8988T (cell line): ENCODE measurements at regions not wholly inside any gene's neighbourhood (a gene's known extent, or its start where the extent isn't known, plus 50 kb on each side); places are given as distances from the start of the nearest gene placed in this dataset.
"Not testable (repeated sequence)": the region's sequence is repeated elsewhere in the genome, so short reads cannot be mapped to it uniquely, and the experiment has no call there.

Source experiments
- DNase-seq: peaks from one replicate; pipeline ENCODE4 v3.0.0; 2011

DNA sequence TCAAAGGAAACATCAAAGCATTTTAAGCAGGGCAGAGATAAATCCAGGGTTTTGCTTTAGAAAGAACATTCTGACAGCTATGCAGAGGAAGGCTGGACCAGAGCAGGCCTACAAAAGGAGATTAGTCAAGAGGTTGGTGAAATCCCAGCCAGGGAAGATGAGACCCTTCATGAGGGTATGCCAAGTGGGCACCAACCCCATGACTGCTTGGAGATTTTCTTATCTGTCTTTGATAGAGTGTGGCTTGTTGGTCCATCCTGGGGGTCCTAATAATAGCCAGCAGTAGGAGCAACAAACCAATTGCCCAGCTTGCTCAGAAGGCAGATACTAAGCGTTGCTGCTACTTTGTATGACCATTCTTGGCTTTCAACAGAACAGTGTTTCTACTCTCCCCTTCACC is 895.4 kb downstream of the EPHA4 start:
- no peak for DNase-seq

DNA sequence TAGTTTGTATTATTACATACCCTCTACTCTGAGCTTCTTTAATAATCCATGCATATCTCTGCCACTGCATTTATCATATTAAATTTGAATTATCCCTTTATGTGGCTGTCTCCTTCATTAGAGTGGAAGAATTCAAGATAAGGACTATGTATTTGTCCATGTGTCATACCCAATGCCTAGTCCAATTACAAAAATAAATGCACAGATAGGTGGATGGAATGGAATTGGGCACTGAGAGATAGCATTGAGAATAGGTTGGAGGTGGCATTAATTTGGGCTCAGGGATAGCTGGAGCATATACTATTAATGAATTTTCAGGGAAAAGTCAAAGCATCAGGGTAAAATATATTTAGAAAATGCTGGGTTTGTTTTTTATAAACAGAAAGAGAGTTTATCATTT is 893.2 kb downstream of the EPHA4 start:
- no peak for DNase-seq

DNA sequence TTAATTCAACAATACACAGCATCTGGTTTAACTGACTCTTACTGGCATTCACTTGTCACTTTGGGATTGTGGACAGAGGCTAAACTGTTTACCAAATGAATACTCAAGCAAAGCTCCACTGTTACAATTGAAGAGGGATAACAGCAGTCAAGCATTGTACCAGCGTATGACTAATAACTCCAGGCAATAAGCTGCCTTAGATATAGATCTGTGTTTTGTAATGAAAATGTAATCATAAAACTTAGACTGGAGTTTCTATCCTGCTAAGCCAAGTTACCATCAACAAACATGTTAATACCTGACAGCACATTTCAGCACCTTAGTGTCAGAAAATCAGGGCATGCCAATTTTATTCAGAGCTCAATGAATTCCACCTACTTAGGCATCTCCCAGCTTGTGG is 889.5 kb downstream of the EPHA4 start:
- DNase-seq: no peak

DNA sequence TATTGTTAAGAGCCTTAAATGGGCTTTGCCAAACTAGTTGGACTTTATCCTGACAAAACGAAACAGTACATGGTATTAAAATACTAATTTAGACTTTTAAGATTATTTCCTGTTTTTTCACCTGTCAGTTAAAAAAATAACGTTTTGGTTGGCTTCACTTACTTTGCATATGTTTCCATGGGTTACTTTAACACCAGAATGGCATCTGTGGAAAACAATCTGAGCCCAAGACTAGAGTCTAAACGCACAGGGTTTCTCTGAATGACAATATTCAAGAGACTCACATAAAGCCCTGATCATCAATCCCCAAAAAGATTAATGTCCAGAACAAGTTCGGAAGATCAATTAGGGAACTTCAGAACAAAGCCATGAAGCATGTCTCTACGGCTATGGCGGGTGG is 888.0 kb downstream of the EPHA4 start:
- no peak for DNase-seq

DNA sequence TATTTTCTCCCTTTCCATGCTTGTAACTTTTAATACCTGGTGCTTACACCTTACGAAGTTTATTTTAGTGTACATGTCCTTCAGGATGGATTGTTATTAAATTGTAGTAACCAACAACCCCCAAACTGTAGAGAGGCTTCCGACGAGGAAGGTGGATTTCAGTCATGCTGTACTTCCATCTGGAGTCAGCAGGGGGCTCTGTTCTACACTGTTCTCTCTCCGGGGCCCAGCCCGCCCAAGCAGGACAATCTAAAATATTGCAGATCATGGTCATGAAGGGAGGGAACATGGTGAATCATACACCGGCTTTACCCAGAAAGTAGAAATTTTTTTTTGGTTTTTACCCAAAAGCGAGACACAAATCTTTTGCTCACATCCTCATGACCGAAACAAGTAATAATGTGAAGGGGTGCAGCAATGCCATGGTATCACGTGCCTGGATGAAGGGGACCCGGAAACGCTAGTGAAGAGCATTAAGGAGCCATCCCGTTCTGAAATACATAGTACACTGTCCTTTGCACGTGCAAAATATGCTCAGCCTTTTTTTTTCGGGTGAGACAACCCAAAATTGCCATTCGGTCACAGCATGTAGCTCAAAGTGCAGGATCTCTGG is 884.8 kb downstream of the EPHA4 start:
- peak; percentile 14 for DNase-seq

DNA sequence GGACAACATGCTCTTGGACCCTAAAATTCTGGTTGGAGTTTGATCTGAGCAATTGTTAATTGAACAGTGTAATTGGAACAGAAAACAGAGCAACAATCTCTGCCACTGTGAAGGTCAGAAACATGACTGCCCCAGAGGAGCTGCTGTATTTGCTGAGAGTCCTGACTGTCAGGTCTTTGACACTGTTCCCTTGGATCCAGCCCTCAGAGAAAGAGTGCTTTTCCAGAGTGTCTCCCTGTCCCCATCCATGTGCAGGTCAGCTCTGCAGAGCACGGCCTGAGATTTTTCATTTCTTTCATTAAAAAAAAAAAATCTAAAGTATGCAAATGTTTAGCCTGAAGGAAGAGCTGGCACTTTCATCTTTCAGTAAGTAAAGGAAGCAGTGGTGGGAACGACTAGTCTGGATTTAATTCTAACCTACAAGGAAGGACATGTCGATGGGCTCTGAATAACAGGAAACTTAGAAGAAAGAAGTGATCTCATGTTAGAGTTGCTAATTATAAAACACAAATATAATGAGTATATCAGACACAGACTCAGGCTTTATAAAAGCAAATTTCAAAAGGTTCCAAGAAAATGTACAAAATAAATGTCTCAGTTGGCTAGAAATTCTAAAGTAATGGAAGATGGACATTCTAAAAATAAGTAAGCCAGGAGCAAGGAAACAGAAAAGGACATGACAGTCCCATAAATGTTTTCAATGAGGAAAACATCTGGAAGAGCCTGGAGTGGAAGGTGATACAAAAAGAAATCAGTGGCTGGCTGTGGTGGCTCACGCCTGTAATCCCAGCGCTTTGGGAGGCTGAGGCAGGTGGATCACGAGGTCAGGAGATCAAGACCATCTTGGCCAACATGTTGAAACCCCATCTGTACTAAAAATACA is 876.5 kb downstream of the EPHA4 start:
- DNase-seq: no peak

DNA sequence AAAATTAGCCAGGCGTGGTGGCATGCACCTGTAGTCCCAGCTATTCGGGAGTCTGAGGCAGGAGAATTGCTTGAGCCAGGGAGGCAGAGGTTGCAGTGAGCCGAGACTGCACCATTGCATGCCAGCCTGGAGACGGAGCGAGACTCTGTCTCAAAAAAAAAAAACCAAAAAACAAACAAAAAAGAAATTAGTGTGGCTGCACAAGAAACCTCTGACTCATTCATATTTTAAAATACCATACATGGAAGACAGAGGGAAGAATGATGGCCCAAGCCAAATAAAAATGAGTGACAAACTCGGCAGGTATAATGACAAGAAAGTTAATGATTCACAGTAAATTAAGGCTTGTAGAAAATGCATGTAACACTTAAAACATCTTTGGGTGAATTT is 875.8 kb downstream of the EPHA4 start:
- no peak for DNase-seq

DNA sequence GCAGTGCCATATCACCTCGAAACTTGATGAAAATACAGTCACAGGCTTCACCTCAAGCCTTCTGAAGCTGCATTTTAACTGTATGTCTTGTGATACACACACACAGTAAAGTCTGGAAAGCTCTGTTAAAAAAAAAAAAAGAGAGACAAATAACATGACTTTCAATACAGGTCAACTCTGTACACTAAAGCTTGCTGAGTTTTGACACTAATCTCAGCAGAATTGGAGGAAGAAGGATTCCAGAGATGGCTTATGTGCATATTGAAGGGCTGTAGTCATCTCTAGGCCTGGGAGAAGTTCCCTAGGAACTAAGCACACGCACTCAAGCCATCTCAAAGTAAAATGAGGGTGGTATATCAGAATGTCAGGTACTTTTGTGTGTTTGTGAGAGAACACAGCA is 875.1 kb downstream of the EPHA4 start:
- no peak for DNase-seq

DNA sequence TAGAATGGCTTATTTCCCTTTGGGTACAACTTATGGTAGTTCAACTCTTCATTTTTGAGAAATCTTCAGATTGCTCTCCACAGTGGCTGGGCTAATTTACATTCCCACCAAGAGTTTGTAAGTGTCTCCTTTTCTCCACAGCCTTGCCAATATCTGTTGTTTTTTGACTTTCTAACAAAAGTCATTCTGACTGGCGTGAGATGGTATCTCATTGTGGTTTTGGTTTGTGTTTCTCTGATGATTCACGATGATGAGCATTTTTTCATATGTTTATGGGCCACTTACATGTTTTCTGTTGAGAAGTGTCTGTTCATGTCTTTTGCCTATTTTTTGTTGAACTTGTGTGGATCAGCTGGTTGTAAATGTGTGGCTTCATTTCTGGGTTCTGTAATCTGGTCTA is 871.0 kb downstream of the EPHA4 start:
- DNase-seq: no peak

DNA sequence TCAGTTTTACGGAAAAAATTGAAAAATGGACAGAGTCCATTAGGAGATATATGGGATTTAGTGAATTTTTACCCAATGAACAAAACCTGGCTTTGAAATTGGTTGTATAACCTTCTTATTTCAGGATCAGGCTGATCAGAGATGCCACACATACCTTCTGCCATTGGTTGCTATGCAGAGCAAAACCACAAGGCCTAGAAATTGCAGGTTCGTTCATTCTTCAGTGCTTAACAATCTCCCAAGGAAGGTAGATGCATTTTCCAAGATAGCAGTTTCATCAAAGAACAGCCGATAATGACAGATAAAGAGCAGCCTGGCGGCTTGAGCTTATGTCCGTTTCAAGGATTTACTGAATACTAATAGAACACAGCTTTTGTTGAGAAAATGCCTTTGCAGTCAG is 868.8 kb downstream of the EPHA4 start:
- DNase-seq: no peak

DNA sequence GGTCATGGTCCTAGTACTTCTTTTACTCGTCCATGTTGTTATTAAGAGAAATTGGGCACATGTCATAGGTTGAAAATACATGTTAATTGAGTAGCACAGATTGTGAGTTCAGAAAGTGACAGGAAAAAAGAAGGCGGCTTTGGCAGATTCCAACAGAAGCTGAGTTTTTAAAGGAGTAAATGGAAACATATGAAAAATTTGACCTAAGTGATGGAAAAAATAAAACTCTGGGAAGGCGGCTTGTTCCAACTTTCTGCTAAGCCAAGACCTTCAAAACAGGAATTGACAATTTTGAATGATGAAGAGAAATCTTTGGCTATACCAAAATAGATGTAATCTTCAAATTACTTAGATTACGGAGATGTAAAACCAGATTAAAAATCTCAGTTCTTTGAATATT is 868.0 kb downstream of the EPHA4 start:
- DNase-seq: no peak

DNA sequence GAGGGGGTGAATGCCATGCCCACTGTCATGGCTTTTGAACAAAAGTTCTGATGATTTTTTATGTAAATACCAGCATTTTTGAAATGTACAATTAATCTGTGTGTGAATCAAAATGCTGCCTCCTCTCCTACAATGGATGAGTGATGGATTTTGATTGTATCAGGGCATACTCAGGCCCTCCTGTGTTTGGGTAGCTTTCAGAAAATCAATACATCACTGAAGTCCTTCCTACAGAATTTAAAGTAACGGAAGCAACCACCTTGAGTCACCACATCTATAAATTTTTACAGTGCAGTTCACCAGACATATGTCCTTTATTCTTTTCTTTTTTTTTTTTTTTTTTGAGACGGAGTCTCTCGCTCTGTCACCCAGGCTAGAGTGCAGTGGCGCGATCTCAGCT is 867.3 kb downstream of the EPHA4 start:
- no peak for DNase-seq

DNA sequence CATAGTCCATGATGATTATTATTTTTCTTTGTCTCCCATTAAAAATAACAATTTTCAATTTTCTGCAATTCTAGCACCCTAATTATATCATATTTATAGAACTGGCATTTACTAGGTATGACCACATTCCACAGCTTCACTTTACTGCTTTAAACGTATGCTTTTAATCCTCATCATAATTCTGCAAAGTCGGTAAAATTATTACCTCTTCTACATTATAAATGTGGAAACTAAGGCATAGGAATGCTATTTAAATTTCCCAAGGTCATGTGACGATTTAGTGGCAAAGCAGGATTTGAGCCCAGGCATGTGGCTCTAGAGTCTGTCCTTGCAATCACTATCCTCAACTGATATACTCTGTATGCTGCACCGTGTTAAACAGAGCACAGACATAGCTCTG is 866.4 kb downstream of the EPHA4 start:
- DNase-seq: no peak

DNA sequence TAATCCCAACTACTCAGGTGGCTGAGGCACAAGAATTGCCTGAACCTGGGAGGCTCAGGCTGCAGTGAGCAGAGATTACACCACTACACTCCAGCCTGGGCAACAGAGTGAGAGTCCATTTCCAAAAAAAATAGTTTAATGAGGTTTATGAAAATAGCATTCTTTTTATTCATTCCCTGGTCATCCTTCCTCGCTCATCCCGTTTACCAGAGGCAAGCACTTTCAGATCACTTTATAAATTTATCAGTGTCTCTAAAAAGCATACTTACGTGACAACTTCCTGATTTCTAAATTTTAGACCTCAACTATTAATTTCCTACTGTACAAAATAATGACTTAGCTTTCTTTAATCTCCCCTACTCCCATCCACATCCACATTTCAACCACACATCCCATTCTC is 864.8 kb downstream of the EPHA4 start:
- no peak for DNase-seq

DNA sequence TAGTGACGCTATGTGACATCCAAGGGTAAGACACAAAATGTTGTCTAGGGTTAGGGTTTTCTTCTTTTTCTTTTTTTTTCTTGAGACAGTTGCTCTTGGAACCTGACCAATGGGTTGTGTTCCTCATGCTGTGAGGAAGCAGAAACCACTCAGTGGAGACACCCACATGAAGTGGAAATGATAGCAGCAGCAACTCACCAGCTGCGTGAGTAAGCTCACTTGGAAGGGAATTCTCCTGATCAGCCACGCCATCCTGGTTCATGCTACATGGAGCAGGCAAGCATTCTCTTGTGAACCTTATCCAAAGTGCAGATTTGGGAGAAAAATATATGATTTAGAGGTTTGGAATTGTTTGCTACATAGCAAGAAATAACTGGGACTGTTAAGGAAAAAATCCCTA is 863.7 kb downstream of the EPHA4 start:
- DNase-seq: no peak

DNA sequence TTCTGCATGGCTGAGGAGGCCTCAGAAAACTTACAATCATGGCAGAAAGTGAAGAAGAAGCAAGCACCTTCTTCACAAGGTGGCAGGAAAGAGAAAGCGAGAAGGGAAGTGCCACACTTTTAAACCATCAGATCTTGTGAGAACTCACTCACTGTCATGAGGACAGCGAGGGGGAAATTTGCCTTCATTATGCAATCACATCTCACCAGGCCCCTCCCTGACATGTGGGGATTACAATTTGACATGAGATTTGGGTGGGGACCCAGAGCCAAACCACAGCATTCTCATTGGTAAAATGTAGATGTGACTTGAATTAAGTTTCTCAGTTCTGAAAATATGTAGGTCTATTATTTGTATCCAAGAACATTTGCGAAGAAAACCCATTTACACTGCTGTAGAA is 854.8 kb downstream of the EPHA4 start:
- no peak for DNase-seq

DNA sequence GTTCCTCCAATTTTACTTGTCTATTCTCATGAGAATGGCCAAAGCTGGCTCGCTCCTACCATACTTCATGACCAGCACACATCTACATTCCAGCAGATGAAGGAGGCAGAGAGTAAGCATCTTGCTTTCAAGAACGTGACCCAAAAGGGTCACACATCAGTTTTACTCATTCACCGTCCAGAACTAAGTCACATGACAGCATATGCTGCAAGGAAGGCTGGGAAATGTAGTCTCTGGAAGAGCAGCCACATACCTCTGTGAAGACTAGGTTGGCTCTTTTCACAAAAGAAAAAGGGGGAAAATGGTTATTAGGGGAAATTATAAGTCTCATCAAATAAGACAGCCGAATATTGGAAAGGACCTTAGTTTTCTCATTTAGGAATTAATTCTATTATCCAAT is 835.3 kb downstream of the EPHA4 start:
- DNase-seq: no peak

DNA sequence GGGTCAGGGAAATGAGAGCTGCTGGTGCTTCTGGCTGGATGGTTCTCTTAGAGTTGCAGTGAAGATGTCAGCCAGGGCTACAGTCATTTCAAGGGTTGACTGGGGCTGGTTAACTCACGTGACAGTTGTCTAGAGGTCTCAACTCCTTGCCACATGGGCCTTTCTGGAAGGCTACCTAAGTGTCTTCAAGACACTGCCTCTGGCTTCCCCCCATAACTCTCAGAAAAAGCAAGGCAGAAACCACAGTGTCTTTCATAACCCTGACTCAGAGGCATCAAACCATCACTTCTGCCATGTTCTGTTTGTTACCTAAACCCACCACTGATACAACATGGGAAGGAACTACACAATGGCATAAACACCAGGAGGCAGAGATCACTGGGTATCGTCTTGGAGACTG is 828.9 kb downstream of the EPHA4 start:
- no peak for DNase-seq

DNA sequence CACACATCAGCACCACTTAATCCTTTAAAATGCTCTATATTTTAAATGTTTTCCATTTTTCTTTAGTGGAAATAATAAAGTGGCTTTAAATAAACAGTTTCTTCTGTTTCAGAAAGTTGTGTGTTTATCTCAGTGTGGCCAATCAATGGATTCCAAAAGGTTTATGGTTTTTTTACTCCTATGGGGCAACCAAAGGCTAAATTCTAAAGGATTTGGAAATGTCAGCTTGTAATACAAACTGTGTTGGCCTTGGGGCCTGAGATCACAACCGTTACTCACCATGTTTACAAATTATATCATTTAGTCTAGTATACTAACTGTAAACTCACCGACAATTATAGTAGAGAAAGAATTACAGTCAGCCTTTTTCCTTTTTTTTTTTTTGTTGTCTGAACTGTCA is 827.2 kb downstream of the EPHA4 start:
- DNase-seq: no peak

DNA sequence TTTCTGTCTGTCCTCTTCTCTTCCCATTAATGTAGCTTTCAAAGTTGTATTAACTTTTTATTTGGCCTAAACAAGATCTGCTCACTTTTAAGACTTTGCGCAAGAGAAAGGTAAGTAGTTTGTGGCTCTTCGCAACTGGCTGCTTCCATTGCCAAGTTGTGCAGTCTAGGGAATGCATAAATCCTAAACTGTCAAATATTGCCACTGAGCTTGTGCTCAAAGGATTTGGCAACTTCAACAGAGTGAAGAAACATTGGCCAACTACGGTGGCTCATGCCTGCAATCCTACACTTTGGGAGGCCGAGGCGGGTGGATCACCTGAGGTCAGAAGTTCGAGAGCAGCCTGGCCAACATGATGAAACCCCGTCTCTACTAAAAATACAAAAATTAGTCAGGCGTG is 826.4 kb downstream of the EPHA4 start:
- no peak for DNase-seq

DNA sequence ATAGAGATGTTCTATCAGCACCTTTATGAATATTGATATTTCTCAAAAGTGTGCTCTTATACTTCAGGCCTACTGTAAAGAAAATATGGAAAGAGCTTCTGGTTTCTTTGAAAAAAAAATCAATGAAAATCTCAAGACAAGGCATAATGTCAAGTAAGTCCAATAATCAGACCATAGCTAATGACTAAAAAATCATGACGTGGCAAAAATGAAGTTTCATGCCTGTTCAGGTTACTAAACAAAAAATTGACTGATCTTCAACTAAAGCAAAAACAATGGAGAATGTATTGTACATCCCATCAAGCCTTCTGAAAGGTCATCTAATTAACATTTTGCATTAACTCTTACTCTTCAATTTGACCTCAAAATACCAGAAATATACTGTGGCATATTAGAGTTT is 824.4 kb downstream of the EPHA4 start:
- no peak for DNase-seq

DNA sequence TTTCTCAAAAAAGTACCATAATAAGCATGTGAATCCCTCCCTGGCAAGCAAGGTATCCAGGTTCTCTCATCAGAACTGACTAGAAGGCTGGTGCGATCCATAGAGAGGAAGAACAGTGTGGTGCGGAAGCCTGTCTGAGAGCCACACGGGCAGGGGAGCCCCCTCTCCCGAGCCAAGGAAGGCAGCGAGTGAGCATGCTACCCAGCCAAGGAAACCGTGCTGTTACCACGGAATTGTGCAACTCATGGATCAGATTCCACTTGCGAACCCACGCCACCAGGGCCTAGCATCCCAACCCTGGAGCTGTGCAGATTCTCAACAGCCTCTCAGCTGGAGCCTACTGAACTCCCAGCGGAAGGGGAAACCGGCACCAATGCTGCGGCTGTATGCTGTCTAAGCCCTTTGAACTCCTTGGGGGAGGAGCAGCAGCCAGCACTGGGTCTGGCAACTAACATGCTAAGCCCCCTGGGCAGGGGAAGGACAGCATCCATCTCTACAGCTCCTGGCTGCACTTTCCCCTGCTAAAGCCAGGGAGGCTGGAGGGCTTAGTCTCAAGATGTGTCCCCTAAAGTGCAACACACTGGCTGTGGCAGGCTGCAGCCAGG is 823.1 kb downstream of the EPHA4 start:
- no peak for DNase-seq

DNA sequence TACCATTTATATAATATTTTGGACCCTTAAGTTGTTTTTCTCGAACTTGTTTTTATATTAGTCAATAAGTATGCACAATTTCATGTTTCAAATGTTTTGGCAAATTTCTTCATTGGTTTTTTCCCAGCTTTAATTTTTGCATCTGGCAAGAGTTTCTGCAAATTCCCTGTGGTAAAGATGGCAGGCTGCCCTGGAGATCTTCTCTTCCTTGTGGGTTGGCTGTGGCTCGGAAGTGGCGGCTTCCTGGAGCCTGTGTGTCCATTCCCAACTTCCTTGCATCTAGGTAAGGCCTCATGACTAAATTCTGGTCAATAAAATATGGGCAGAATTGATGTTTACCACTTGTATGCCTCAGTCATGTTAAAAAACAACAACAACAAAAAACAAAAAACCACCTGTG is 818.6 kb downstream of the EPHA4 start:
- no peak for DNase-seq

DNA sequence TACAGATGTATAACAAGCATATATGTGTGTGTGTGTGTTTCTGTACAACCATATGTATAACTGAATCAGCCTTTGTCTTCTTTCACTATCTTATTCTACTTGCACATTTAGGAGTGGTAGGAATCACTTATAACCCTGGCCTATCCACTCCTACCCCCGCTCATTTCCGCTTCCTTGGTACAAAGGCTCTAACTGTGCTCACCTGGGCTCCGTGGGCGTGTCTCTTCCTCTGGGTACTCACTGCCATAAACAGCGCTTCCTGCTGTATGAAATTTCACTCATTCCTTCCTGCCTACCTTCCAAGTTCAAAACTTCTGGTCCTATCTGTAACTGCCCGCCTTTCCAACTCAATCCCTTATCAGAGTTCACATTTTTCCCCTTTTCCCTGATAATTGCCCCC is 815.5 kb downstream of the EPHA4 start:
- DNase-seq: no peak

DNA sequence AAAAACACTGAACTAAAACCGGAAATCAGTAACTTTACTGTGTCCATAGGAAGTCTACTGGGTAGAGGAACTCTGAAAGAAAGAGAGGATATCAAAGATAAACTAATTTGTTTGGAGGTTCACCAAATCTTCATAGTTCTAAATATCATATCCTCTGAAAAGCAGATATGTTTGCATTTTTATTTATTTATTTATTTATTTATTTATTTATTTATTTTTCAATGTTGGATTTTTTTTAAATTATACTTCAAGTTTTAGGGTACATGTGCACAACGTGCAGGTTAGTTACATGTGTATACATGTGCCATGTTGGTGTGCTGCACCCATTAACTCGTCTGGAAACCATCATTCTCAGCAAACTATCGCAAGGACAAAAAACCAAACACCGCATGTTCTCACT is 813.7 kb downstream of the EPHA4 start:
- not testable (repeated sequence) for DNase-seq
